HG03060 (cell line): ENCODE measurements at regions not wholly inside any gene's neighbourhood (a gene's known extent, or its start where the extent isn't known, plus 50 kb on each side); places are given as distances from the start of the nearest gene placed in this dataset.

Experiments
- ATAC-seq: cut with Tn5 transposase; IDR thresholded peaks from one replicate; pipeline ENCODE4 v1.9.1; 2021; ENCODE audit warnings: low read depth, moderate number of reproducible peaks; ENCODE audit not compliant: unreplicated experiment

GRCh38 chr4:185892165-185892564 is 80.2 kb upstream of the SORBS2 start:
- no peak for ATAC-seq

GRCh38 chr4:185893500-185893899 is 81.5 kb upstream of the SORBS2 start:
- no peak for ATAC-seq

GRCh38 chr4:185894481-185894880 is 82.5 kb upstream of the SORBS2 start:
- ATAC-seq, result no peak

- no peak for ATAC-seq
These were observed 83.4 kb upstream of the SORBS2 start for GRCh38 chr4:185895351-185895750.

GRCh38 chr4:185895866-185896265 is 83.9 kb upstream of the SORBS2 start:
- no peak for ATAC-seq

- ATAC-seq, result no peak
These were observed 85.0 kb upstream of the SORBS2 start for GRCh38 chr4:185896817-185897488.

- ATAC-seq, result no peak
These were observed 86.4 kb upstream of the SORBS2 start for GRCh38 chr4:185898413-185898812.

- ATAC-seq, result no peak
These were observed 87.8 kb upstream of the SORBS2 start for GRCh38 chr4:185899833-185900232.

GRCh38 chr4:185902654-185903053 is 90.7 kb upstream of the SORBS2 start:
- ATAC-seq, result no peak

- ATAC-seq, result no peak
These were observed 91.2 kb upstream of the SORBS2 start for GRCh38 chr4:185903205-185903604.

GRCh38 chr4:185904381-185904780 is 92.4 kb upstream of the SORBS2 start:
- no peak for ATAC-seq

- no peak for ATAC-seq
These were observed 98.0 kb upstream of the SORBS2 start for GRCh38 chr4:185909972-185910371.

- no peak for ATAC-seq
These were observed 99.6 kb upstream of the SORBS2 start for GRCh38 chr4:185911556-185912064.

GRCh38 chr4:185912779-185913178 is 100.8 kb upstream of the SORBS2 start:
- ATAC-seq, result no peak

- no peak for ATAC-seq
These were observed 102.7 kb upstream of the SORBS2 start for GRCh38 chr4:185914583-185915199.

- ATAC-seq, result no peak
These were observed 103.3 kb upstream of the SORBS2 start for GRCh38 chr4:185915271-185915670.

- ATAC-seq, result no peak
These were observed 103.8 kb upstream of the SORBS2 start for GRCh38 chr4:185915817-185916216.

GRCh38 chr4:185916231-185916630 is 104.2 kb upstream of the SORBS2 start:
- ATAC-seq, result no peak

- no peak for ATAC-seq
These were observed 104.7 kb upstream of the SORBS2 start for GRCh38 chr4:185916683-185917082.

- no peak for ATAC-seq
These were observed 107.1 kb upstream of the SORBS2 start for GRCh38 chr4:185919107-185919506.

GRCh38 chr4:185920171-185920570 is 108.2 kb upstream of the SORBS2 start:
- ATAC-seq, result no peak

GRCh38 chr4:185920691-185921260 is 108.8 kb upstream of the SORBS2 start:
- no peak for ATAC-seq
